ENCODE measurements at regions not wholly inside any gene's neighbourhood (a gene's known extent, or its start where the extent isn't known, plus 50 kb on each side); places are given as distances from the start of the nearest gene placed in this dataset.

GRCh38 chr14:106508216-106508615, 981.8 kb downstream of the TMEM121 start:
- no peak for TF ChIP-seq POLR2AphosphoS5 (IDR thresholded peaks at IDR 0.05; ENCODE audit: low read depth, low read length)
- TF ChIP-seq POLR2A (IDR thresholded peaks at IDR 0.05; ENCODE audit: low read depth, low read length), result no peak
